C4-2B (cell line): ENCODE measurements at regions not wholly inside any gene's neighbourhood (a gene's known extent, or its start where the extent isn't known, plus 50 kb on each side); places are given as distances from the start of the nearest gene placed in this dataset.

ENCODE experiments used
- CTCF ChIP-seq: fragments of 450-650 bp; conservative IDR thresholded peaks from 2 replicates; pipeline ENCODE4 v1.5.1; 2017; ENCODE audit warnings: mild to moderate bottlenecking
- ZFX ChIP-seq: fragments of 450-650 bp; IDR thresholded peaks from 2 replicates; pipeline ENCODE4 v1.6.1; 2017

GRCh38 chr2:238581126-238581525 lies 154.4 kb downstream of the ASB1 start:
- no peak for TF ChIP-seq CTCF
- TF ChIP-seq ZFX, result no peak
